Smooth muscle cell (in vitro differentiated cells): ENCODE measurements at regions not wholly inside any gene's neighbourhood (a gene's known extent, or its start where the extent isn't known, plus 50 kb on each side); places are given as distances from the start of the nearest gene placed in this dataset.

Source experiments
- DNase-seq: peaks from one replicate; lab custom pipeline; 2025; ENCODE audit not compliant: unreplicated experiment; lab: John Stamatoyannopoulos, UW
- H2AFZ ChIP-seq: fragments of 200-600 bp; sonication (generic); 2 replicates; pipeline ENCODE4 v1.6.0; 2016; ENCODE audit warnings: antibody characterized with exemption, low read depth, mild to moderate bottlenecking
- H3F3A ChIP-seq: fragments of 200-600 bp; sonication (generic); 2 replicates; pipeline ENCODE4 v1.6.0; 2017; ENCODE audit warnings: antibody characterized with exemption, low read depth
- H3K27ac ChIP-seq: fragments of 200-600 bp; sonication (generic); 2 replicates; pipeline ENCODE4 v1.5.1; 2016; ENCODE audit warnings: low read depth, mild to moderate bottlenecking
- H3K27me3 ChIP-seq: fragments of 200-600 bp; sonication (generic); 2 replicates; pipeline ENCODE4 v1.6.1; 2016; ENCODE audit warnings: low read depth, mild to moderate bottlenecking
- H3K36me3 ChIP-seq: fragments of 200-600 bp; sonication (generic); 2 replicates; pipeline ENCODE4 v1.5.1; 2016; ENCODE audit warnings: low read depth
- H3K4me1 ChIP-seq: fragments of 200-600 bp; sonication (generic); 2 replicates; pipeline ENCODE4 v1.5.1; 2016; ENCODE audit warnings: low read depth
- H3K4me2 ChIP-seq: fragments of 200-600 bp; sonication (generic); 2 replicates; pipeline ENCODE4 v1.6.0; 2016; ENCODE audit warnings: mild to moderate bottlenecking
- H3K4me3 ChIP-seq: fragments of 200-600 bp; sonication (generic); 2 replicates; pipeline ENCODE4 v1.5.1; 2016; ENCODE audit warnings: mild to moderate bottlenecking
- H3K79me2 ChIP-seq: fragments of 200-600 bp; sonication (generic); 2 replicates; pipeline ENCODE4 v1.6.0; 2016; ENCODE audit warnings: low read depth, mild to moderate bottlenecking
- H3K9ac ChIP-seq: fragments of 200-600 bp; sonication (generic); 2 replicates; pipeline ENCODE4 v1.6.0; 2016; ENCODE audit warnings: low read depth
- H3K9me3 ChIP-seq: fragments of 200-600 bp; sonication (generic); replicated peaks from 2 replicates; pipeline ENCODE4 v1.5.1; 2016; ENCODE audit warnings: low read depth
- H4K20me1 ChIP-seq: fragments of 200-600 bp; sonication (generic); 2 replicates; pipeline ENCODE4 v1.6.0; 2016; ENCODE audit warnings: low read depth
- WGBS: methylation state at CpG from one replicate; pipeline ENCODE4 v1.1.7; 2016; ENCODE audit warnings: low lambda C conversion rate; 5-methylcytosine and 5-hydroxymethylcytosine counted together
- TF ChIP-seq, protein P1 (sequence below): fragments of 200-600 bp; sonication (generic); IDR thresholded peaks from 2 replicates; pipeline ENCODE4 v1.5.1; 2017; ENCODE audit warnings: borderline replicate concordance, mild to moderate bottlenecking, antibody characterized with exemption; ENCODE audit not compliant: insufficient read depth, poor library complexity, severe bottlenecking

DNA sequence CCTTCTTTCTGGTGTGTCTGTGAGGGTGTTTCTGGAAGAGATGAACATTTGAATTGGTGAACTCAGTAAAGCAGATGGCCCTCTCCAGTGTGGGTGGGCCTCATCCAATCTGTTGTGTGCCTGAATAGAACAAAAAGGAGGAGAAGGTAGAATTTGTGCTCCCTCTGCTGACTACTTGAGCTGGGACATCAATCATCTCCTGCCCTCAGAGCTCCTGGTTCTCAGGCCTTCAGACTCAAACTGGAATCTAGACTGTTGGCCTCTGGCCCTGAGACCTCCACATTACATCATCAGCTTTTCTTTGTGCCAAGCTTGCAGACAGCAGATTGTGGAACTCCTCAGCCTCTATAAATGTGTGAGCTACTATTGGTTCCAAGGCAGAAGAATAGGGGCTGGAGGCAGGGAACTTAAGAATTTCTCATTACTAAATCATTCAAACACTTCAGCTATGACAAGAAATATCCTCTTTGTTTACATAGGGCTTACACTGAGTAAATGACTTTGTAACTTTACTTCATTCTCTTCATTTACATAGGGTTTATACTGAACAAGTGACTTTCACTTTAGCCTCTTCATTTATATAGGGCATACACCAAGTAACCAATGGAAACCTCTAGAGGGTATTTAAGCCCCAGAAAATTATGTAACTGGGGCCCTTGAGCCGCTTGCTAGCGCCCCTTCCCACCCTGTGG, 86.9 kb upstream of the NWD2 start:
- H3F3A ChIP-seq, result no peaks in the 10 kb centered on the region
- 98% methylated on average over 2 of the region's 2 CpGs for WGBS
- H3K4me3 ChIP-seq, result no peak overlapping the region
- no peaks in the 10 kb centered on the region for H3K27me3 ChIP-seq
- TF ChIP-seq, protein P1, sequence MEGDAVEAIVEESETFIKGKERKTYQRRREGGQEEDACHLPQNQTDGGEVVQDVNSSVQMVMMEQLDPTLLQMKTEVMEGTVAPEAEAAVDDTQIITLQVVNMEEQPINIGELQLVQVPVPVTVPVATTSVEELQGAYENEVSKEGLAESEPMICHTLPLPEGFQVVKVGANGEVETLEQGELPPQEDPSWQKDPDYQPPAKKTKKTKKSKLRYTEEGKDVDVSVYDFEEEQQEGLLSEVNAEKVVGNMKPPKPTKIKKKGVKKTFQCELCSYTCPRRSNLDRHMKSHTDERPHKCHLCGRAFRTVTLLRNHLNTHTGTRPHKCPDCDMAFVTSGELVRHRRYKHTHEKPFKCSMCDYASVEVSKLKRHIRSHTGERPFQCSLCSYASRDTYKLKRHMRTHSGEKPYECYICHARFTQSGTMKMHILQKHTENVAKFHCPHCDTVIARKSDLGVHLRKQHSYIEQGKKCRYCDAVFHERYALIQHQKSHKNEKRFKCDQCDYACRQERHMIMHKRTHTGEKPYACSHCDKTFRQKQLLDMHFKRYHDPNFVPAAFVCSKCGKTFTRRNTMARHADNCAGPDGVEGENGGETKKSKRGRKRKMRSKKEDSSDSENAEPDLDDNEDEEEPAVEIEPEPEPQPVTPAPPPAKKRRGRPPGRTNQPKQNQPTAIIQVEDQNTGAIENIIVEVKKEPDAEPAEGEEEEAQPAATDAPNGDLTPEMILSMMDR, result no peak
- H3K9me3 ChIP-seq, result no peaks in the 10 kb centered on the region
- no peak overlapping the region for H3K27ac ChIP-seq
- no peaks in the 10 kb centered on the region for H3K79me2 ChIP-seq
- H3K4me1 ChIP-seq, result no peaks in the 10 kb centered on the region
- H3K9ac ChIP-seq, result no peak overlapping the region
- H3K36me3 ChIP-seq, result no peaks in the 10 kb centered on the region
- no peak overlapping the region for H3K4me2 ChIP-seq
- H2AFZ ChIP-seq, result no peak overlapping the region
- H4K20me1 ChIP-seq, result no peaks in the 10 kb centered on the region
- DNase-seq, result no peak

DNA sequence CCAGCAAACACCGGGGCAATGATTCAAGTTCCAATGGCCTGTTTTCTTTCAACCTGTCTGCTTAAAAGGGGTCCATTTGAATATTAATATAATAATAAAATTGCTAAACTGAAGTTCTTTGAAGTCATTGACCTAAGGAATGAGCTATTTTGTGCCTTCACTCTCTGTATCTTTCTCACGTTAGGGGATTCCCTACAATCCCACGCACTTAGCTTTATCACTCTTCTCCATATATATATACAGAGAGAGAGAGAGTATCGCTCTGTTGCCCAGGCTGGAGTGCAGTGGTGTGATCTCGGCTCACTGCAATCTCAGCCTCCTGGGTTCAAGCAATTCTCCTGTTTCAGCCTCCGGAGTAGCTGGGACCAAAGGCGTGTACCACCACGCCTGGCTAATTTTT, 83.9 kb upstream of the NWD2 start:
- H2AFZ ChIP-seq, result no peak overlapping the region
- no peak overlapping the region for H3K9ac ChIP-seq
- DNase-seq, result no peak
- no peak overlapping the region for H3K4me2 ChIP-seq
- no peaks in the 10 kb centered on the region for H3K4me1 ChIP-seq
- H3K9me3 ChIP-seq, result no peaks in the 10 kb centered on the region
- H3K4me3 ChIP-seq, result no peak overlapping the region
- TF ChIP-seq, protein P1, result no peak
- no peak overlapping the region for H3K27ac ChIP-seq
- no peaks in the 10 kb centered on the region for H3F3A ChIP-seq
- H3K27me3 ChIP-seq, result peaks cover 4% of the 10 kb centered on the region
- H3K79me2 ChIP-seq, result no peaks in the 10 kb centered on the region
- H3K36me3 ChIP-seq, result no peaks in the 10 kb centered on the region
- H4K20me1 ChIP-seq, result no peaks in the 10 kb centered on the region
- WGBS, result 79% methylated on average over 8 of the region's 8 CpGs

DNA sequence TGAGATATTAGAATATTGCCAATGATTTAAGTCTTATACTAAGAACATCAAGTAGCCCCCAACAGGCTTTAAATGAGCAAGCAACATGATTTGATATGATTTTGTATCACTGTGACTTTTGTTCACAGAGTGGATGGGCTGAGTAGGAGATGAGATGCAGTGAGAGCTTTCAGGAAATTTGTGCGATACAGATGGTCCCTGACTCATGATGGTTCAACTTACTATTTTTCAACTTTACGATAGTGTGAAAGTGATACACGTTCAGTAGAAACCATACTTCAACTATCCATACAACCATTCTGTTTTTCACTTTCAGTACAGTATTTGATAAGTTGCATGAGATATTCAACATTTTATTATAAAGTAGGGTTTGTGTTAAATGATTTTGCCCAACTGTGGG, 78.7 kb upstream of the NWD2 start:
- H3K9me3 ChIP-seq, result no peaks in the 10 kb centered on the region
- TF ChIP-seq, protein P1, result no peak
- no peak overlapping the region for H3K4me3 ChIP-seq
- no peaks in the 10 kb centered on the region for H3K36me3 ChIP-seq
- H3K4me2 ChIP-seq, result no peak overlapping the region
- 97% methylated on average over 3 of the region's 3 CpGs for WGBS
- no peaks in the 10 kb centered on the region for H3K79me2 ChIP-seq
- H2AFZ ChIP-seq, result no peak overlapping the region
- H3K27ac ChIP-seq, result no peak overlapping the region
- no peaks in the 10 kb centered on the region for H3K4me1 ChIP-seq
- H3F3A ChIP-seq, result no peaks in the 10 kb centered on the region
- H3K9ac ChIP-seq, result no peak overlapping the region
- no peak for DNase-seq
- peaks cover 5% of the 10 kb centered on the region for H3K27me3 ChIP-seq
- H4K20me1 ChIP-seq, result no peaks in the 10 kb centered on the region

DNA sequence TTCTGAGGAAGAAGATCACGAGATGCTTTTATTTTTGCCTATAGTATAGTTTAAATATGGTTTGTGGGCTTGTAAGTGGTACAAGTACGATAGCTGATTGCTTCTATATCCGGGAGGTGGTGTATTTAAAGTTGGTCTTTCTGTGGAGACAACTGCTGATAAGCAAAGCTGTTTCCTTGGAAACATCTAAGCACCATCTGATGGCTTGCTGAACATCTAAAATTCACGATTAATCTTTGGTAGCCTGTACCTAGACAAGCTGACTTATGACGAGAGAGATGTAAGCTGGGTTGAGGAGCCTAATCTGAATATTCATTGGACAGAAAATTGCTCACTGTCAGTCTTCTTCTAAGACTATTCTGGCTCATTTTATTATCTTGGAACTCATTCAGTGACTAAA, 74.6 kb upstream of the NWD2 start:
- no peak for DNase-seq
- Histone ChIP-seq H2AFZ (no peak overlapping the region), H3K9me3 (no peaks in the 10 kb centered on the region), H3K4me2 (no peak overlapping the region), H3K4me3 (no peak overlapping the region), H3K4me1 (no peaks in the 10 kb centered on the region), H3K36me3 (no peaks in the 10 kb centered on the region), H3K9ac (no peak overlapping the region), H3F3A (no peaks in the 10 kb centered on the region), H3K27ac (no peak overlapping the region), H4K20me1 (no peaks in the 10 kb centered on the region), H3K79me2 (no peaks in the 10 kb centered on the region), H3K27me3 (peaks cover 5% of the 10 kb centered on the region)
- TF ChIP-seq, protein P1, result no peak
- 86% methylated on average over 5 of the region's 5 CpGs for WGBS
